ENCODE measurements at regions not wholly inside any gene's neighbourhood (a gene's known extent, or its start where the extent isn't known, plus 50 kb on each side); places are given as distances from the start of the nearest gene placed in this dataset.

DNA sequence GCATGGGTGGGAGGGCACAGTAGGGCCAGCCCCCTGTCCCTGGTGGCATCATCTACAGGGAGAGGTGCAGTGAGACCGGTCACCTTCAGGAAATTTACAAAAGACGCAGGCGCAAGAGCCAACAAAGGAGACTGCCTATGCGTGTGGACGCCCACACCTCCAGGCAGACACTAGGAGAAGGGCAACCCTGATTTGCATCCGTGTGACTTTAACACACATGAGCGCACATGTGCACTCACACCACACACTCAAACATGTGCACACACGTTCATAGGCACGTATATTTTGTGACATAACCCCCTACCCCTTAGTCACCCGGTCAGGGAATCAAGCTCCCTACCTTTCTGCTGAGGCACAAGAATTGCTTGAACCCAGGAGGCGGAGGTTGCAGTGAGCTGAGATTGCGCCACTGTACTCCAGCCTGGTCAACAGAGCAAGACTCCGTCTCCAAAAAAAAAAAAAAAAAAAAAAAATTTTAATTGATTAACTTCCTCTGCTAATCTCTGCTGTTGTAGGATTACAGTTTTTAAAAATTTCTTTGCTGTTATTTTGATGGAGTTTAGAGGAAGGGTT is 84.7 kb upstream of the SLC25A33 start:
- no peak for DNase-seq
- Histone ChIP-seq H3F3A (ENCODE audit: insufficient read depth) (no peaks in the 10 kb centered on the region), H3K79me2 (ENCODE audit: insufficient read depth) (no peaks in the 10 kb centered on the region), H3K4me1 (ENCODE audit: insufficient read depth) (no peaks in the 10 kb centered on the region), H3K4me3 (no peak overlapping the region), H3K4me2 (ENCODE audit: unreplicated experiment) (no peak overlapping the region), H3K27ac (no peak overlapping the region), H3K9me3 (ENCODE audit: low read depth) (no peaks in the 10 kb centered on the region), H4K20me1 (ENCODE audit: insufficient read depth) (no peaks in the 10 kb centered on the region), H3K9ac (no peak overlapping the region), H3K36me3 (ENCODE audit: low read depth) (no peaks in the 10 kb centered on the region), H3K9me2 (ENCODE audit: insufficient read depth) (no peaks in the 10 kb centered on the region), H2AFZ (no peak overlapping the region), H3K27me3 (replicated peaks; ENCODE audit: insufficient read depth) (no peaks in the 10 kb centered on the region)
- TF ChIP-seq EZH2phosphoT487 (IDR thresholded peaks at IDR 0.05; ENCODE audit: insufficient read depth, low read depth): no peak
- TF ChIP-seq EZH2 (IDR thresholded peaks at IDR 0.05; ENCODE audit: insufficient read depth, poor library complexity, severe bottlenecking): no peak
- in situ Hi-C loops (cut with MboI): loop anchor here (10.0 kb wide), 1 partner anchor 190 kb away; no protein-coding TSS in a partner anchor
- WGBS, 2 experiments (ENCODE audit: low coverage in 1 of 2, low lambda C conversion rate in 2 of 2, missing lambda C conversion rate in 2 of 2): 80 to 84% methylated on average over 13 of the region's 13 CpGs

- no peak overlapping the region for H3K4me2 ChIP-seq (ENCODE audit: unreplicated experiment)
- no peaks in the 10 kb centered on the region for H3K4me1 ChIP-seq (ENCODE audit: insufficient read depth)
- H4K20me1 ChIP-seq (ENCODE audit: insufficient read depth): no peaks in the 10 kb centered on the region
- no peaks in the 10 kb centered on the region for H3K79me2 ChIP-seq (ENCODE audit: insufficient read depth)
- H3K9me3 ChIP-seq (ENCODE audit: low read depth): no peaks in the 10 kb centered on the region
- in situ Hi-C loops (cut with MboI): loop anchor here (10.0 kb wide), 1 partner anchor 191 kb away; no protein-coding TSS in a partner anchor
- no peak overlapping the region for H3K27ac ChIP-seq
- H3K9ac ChIP-seq: no peak overlapping the region
- H3K27me3 ChIP-seq (replicated peaks; ENCODE audit: insufficient read depth): no peaks in the 10 kb centered on the region
- WGBS, 2 experiments (ENCODE audit: low coverage in 1 of 2, low lambda C conversion rate in 2 of 2, missing lambda C conversion rate in 2 of 2): 35% methylated on average over 21 to 22 of the region's 22 CpGs
- H3F3A ChIP-seq (ENCODE audit: insufficient read depth): no peaks in the 10 kb centered on the region
- no peak overlapping the region for H2AFZ ChIP-seq
- peak; percentile 70 for DNase-seq
- no peak for TF ChIP-seq EZH2phosphoT487 (IDR thresholded peaks at IDR 0.05; ENCODE audit: insufficient read depth, low read depth)
- TF ChIP-seq EZH2 (IDR thresholded peaks at IDR 0.05; ENCODE audit: insufficient read depth, poor library complexity, severe bottlenecking): no peak
- H3K36me3 ChIP-seq (ENCODE audit: low read depth): no peaks in the 10 kb centered on the region
- H3K9me2 ChIP-seq (ENCODE audit: insufficient read depth): no peaks in the 10 kb centered on the region
- no peak overlapping the region for H3K4me3 ChIP-seq
Observed at GRCh38 chr1:9455487-9456234, 83.6 kb upstream of the SLC25A33 start.

DNA sequence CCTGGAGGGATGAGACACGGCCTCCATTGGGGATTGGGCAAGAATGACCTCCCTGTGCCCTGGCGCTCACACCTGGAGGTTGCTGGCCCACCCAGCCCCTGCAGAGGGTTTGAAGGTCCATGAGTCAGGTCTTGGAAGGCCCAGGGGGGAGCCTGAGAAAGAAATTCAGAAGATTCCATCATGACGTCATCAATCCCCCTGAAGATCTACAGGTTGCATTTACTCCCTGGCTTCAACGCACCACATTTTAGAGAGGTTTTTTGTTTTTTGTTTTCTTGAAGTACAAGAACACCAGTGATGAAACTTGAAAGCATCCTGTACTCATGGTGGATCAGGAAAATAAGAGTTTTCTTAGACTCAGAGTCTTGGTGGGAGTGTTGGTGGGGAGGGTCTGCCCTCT is 82.4 kb upstream of the SLC25A33 start:
- no peaks in the 10 kb centered on the region for H3F3A ChIP-seq (ENCODE audit: insufficient read depth)
- H2AFZ ChIP-seq: no peak overlapping the region
- no peaks in the 10 kb centered on the region for H3K27me3 ChIP-seq (replicated peaks; ENCODE audit: insufficient read depth)
- H3K4me1 ChIP-seq (ENCODE audit: insufficient read depth): no peaks in the 10 kb centered on the region
- TF ChIP-seq EZH2phosphoT487 (IDR thresholded peaks at IDR 0.05; ENCODE audit: insufficient read depth, low read depth) (no peak), EZH2 (IDR thresholded peaks at IDR 0.05; ENCODE audit: insufficient read depth, poor library complexity, severe bottlenecking) (no peak)
- no peak overlapping the region for H3K9ac ChIP-seq
- H3K9me3 ChIP-seq (ENCODE audit: low read depth): no peaks in the 10 kb centered on the region
- in situ Hi-C loops (cut with MboI): loop anchor here (10.0 kb wide), 1 partner anchor 192 kb away; no protein-coding TSS in a partner anchor
- no peak for DNase-seq
- H4K20me1 ChIP-seq (ENCODE audit: insufficient read depth): no peaks in the 10 kb centered on the region
- H3K9me2 ChIP-seq (ENCODE audit: insufficient read depth): no peaks in the 10 kb centered on the region
- H3K4me2 ChIP-seq (ENCODE audit: unreplicated experiment): no peak overlapping the region
- H3K27ac ChIP-seq: no peak overlapping the region
- 89 to 91% methylated on average over 4 of the region's 4 CpGs for WGBS, 2 experiments (ENCODE audit: low coverage in 1 of 2, low lambda C conversion rate in 2 of 2, missing lambda C conversion rate in 2 of 2)
- no peaks in the 10 kb centered on the region for H3K79me2 ChIP-seq (ENCODE audit: insufficient read depth)
- no peak overlapping the region for H3K4me3 ChIP-seq
- H3K36me3 ChIP-seq (ENCODE audit: low read depth): no peaks in the 10 kb centered on the region

GRCh38 chr1:9459816-9460407 is 79.4 kb upstream of the SLC25A33 start:
- Histone ChIP-seq H3K9ac (no peak overlapping the region), H3K4me1 (ENCODE audit: insufficient read depth) (no peaks in the 10 kb centered on the region), H4K20me1 (ENCODE audit: insufficient read depth) (no peaks in the 10 kb centered on the region), H3K27ac (no peak overlapping the region), H3K9me2 (ENCODE audit: insufficient read depth) (no peaks in the 10 kb centered on the region), H3K9me3 (ENCODE audit: low read depth) (no peaks in the 10 kb centered on the region), H3K4me2 (ENCODE audit: unreplicated experiment) (no peak overlapping the region), H3K27me3 (replicated peaks; ENCODE audit: insufficient read depth) (no peaks in the 10 kb centered on the region), H2AFZ (no peak overlapping the region), H3K36me3 (ENCODE audit: low read depth) (no peaks in the 10 kb centered on the region), H3K4me3 (no peak overlapping the region), H3K79me2 (ENCODE audit: insufficient read depth) (no peaks in the 10 kb centered on the region), H3F3A (ENCODE audit: insufficient read depth) (no peaks in the 10 kb centered on the region)
- in situ Hi-C loops (cut with MboI): loop anchor here (10.0 kb wide), 1 partner anchor 195 kb away; no protein-coding TSS in a partner anchor
- peak; percentile 25 for DNase-seq
- TF ChIP-seq EZH2phosphoT487 (IDR thresholded peaks at IDR 0.05; ENCODE audit: insufficient read depth, low read depth): no peak
- no peak for TF ChIP-seq EZH2 (IDR thresholded peaks at IDR 0.05; ENCODE audit: insufficient read depth, poor library complexity, severe bottlenecking)
- WGBS, 2 experiments (ENCODE audit: low coverage in 1 of 2, low lambda C conversion rate in 2 of 2, missing lambda C conversion rate in 2 of 2): 30 to 34% methylated on average over 10 of the region's 10 CpGs

Measured in GM23248 (cell line).